GM04504 (cell line): ENCODE measurements at regions not wholly inside any gene's neighbourhood (a gene's known extent, or its start where the extent isn't known, plus 50 kb on each side); places are given as distances from the start of the nearest gene placed in this dataset.

Source experiments
- DNase-seq: peaks from one replicate; pipeline ENCODE4 v3.0.0-alpha.2; 2012; ENCODE audit warnings: low read depth

GRCh38 chr5:52727576-52727975 lies 60.1 kb upstream of the ITGA1 start:
- DNase-seq, result peak; percentile 69

GRCh38 chr5:52728224-52728623 lies 59.5 kb upstream of the ITGA1 start:
- DNase-seq, result no peak

DNA sequence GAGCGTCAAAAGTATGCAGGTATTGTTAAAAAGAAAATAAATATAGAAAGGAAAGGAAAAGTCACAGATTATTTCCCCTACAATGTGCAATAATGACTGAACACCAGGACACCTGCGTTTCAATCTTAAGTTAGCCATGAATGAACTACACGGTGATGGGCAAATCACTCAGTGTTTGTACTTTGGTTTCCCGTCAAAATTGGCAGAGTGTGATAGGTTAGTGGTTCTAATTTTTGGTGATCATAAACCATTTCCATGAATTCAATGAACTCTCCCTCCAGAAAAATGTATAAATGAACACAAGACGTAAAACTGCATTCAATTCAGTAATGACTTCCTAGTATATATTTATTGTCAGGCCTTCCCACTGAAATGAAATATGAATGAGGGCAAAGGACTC lies 59.0 kb upstream of the ITGA1 start:
- DNase-seq, result no peak

DNA sequence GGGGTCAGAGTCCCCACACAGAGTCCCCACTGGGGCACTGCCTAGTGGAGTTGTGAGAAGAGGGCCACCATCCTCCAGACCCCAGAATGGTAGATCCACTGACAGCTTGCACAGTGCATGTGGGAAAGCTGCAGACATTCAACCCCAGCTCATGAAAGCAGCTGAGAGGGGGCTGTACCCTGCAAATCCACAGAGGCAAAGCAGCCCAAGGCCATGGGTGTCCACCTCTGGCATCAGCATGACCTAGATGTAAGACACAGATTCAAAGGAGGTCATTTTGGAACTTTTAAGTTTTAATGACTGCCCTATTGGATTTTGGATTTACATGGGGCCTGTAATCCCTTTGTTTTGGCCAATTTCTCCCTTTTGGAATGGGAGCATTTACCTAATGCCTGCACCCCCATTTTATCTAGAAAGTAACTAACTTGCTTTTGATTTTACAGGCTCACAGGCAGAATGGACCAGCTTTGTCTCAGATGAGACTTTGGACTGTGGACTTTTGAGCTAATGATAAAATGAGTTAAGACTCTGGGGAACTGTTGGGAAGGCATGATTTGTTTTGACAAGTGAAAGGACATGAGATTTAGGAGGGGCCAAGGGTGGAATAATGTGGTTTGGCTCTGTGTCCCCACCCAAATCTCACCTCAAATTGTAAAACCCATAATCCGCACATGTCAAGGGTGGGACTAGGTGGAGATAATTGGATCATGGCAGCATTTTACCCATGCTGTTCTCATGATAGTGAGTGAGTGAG lies 56.3 kb upstream of the ITGA1 start:
- DNase-seq, result no peak

DNA sequence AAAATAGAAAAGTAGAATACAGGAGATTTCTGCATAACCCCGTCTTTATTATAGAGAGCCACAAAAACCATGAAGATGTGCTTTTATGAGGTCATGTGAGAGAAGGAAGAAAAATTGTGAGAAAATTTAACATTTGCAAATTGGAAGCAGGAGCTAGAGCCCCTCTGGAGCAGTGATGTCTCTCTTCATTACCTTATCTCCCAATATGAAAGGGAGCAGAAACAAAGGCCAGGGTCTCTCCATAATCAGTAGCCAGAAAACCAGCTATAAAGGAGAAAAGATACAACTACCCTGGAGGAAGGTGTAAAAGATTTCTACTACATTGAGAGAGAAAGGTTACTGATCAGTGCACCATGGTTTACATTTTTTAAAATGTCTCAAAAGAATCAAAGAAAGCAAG lies 53.2 kb upstream of the ITGA1 start:
- DNase-seq, result no peak

GRCh38 chr5:52735139-52735538 lies 52.6 kb upstream of the ITGA1 start:
- no peak for DNase-seq
